GM19193 (cell line): ENCODE measurements at regions not wholly inside any gene's neighbourhood (a gene's known extent, or its start where the extent isn't known, plus 50 kb on each side); places are given as distances from the start of the nearest gene placed in this dataset.

Source experiments
- POLR2A ChIP-seq: IDR thresholded peaks from 4 replicates; pipeline ENCODE4 v1.6.1; 2011; ENCODE audit not compliant: insufficient read depth, insufficient read length; ENCODE audit errors: extremely low read depth

DNA sequence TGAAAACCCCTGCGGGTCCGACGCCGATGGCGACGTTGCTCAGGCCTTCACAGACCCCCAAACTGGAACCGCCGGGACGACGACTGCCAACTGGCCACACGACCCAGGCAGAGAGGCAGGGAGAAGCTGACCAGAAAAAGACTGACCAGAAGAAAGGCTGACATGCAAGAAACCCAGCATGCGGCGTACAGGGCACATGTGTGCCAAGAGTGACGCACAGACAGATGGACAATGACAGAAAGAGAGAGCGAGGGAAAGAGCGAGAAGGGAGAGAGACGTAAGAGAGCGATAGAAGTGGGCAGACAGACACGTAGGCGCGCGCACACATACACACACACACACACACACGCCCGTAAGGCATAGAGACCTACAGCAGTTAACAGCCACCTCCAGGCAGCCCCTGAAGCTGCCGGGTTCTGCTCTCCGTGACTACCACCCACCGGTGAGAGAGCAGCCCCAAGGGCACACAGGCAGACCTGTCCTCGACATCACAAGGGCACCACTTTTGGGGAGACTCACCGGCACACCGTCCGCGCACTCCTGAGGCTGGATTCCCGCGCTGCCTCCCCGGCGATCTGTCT, 67.2 kb upstream of the ZNF527 start:
- no peak for TF ChIP-seq POLR2A

DNA sequence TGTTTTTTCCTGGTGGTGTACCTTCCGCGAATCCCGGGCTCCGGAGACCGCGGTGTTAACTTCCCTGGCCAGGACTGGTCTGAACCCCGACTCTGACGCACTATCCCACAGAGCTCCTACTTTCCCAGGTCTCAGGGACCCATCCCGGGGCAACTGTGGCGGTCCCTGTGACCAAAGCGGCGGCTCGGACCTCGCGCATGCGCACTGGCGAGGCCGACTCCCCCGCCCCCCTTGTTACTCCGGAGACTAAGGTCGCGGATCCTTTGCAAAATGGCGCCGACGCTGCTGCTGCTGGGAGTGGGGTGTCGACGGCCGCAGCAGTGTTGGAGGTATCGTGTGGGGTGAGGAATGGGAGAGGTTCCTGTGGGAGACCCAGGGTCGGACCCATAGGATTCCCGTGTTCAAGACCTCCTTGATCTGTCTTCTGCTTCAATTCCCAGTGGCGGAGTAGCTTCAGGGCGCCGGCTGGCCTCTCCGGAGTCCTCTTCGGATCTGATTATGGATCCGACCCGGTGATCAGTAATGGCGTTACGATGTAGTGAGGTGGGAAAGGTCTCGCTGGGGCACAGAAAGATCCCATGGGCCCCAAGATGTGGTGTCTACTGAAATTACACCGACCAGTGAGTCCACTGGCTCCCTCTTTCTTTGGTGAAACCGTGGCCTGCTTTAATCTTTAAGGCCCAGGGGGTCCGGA, 66.6 kb upstream of the ZNF527 start:
- no peak for TF ChIP-seq POLR2A

- TF ChIP-seq POLR2A, result no peak
Measured at GRCh38 chr19:37304884-37305255, 66.0 kb upstream of the ZNF527 start.

GRCh38 chr19:37306383-37306963, 64.4 kb upstream of the ZNF527 start:
- no peak for TF ChIP-seq POLR2A

DNA sequence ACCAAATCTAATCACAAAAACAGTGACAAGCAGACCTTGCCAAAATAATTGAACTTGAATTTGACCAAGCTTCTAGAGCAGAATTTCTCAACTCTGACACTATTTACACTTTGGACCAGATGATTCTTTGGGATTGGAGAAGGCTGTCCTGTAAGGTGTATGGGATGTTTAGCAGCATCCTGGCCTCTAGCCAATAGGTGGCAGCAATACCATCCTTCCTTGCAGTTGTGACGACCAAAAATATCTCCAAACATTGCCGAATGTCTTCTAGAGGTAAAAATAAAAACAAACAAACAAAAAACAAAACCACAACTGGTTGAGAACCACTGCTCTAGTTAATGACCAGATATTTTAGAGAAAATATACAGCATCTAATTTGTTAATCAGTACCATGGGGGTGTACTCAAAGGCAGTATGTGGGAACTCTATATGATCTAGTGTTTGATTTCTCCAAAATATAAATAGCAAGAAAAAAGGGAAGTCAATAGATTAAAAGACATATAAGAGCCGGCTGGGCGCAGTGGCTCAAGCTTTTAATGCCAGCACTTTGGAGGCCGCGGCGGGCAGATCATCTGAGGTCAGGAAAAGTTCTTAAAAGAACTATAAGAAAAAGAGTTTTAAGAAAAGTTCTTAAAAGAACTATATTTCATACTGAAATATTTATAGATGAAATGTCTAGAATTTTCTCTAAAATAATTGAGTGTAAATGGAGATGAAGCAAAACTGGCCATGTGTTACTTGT, 60.9 kb upstream of the ZNF527 start:
- no peak for TF ChIP-seq POLR2A

DNA sequence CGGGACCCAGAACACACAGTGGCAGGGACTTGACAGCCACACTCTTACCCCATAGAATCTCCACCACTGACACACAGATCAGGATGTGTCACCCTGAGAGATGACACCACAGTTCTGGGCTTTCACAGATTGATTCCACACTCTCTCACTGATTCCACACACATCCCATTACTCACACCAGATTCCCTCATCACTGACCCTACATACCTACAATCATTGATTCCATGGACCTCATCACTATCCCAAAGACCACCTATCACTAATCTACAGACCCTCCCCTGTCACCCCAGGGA, 57.6 kb upstream of the ZNF527 start:
- no peak for TF ChIP-seq POLR2A

DNA sequence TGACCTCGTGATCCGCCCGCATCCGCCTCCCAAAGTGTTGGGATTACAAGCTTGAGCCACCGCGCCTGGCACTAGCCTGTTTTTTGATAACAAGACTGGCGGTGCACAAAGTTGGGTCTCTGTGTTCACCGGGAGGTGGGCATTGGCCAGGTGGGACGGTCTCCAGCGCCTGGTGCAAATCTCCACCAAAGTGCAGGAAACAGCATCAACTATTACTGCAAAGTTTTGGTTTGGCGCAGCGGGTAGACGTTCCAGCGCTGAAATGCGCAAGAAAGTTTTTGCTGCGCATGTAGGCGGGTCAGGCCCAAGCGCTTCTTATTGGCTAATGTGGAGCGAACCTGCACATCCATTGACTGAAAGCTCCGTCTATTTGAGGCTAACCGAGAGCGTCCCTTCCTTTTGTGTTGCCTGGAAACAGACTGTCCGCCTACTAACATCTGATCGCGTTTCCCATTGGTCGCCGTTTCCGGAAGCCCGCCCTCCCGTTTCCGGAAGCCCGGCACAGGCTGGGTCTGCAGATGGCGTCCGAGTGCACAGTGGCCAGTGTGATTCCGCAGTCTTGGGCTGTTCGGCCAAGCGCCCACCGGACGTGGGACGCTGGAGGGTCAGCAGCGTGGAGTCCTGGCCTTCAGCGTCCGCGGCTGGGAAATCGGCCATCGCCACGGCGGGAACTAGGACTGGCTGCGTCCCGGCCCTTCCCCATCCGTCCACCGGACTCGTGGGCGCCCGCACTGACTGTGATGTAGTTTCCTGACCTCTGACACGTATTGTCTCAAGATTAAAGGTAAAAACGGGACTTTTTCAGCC, 53.3 kb upstream of the ZNF527 start:
- peak; percentile 84 for TF ChIP-seq POLR2A
